Progenitor cell of endocrine pancreas (in vitro differentiated cells): ENCODE measurements at regions not wholly inside any gene's neighbourhood (a gene's known extent, or its start where the extent isn't known, plus 50 kb on each side); places are given as distances from the start of the nearest gene placed in this dataset.

Source experiments
- DNase-seq: peaks from one replicate; pipeline ENCODE4 v3.0.0; 2021; ENCODE audit warnings: low spot score; ENCODE audit not compliant: unreplicated experiment
- H3K27ac Mint-ChIP-seq: 2 replicates; pipeline ENCODE4 v1.8.0; 2021; ENCODE audit warnings: mild to moderate bottlenecking, moderate library complexity, mixed read lengths
- H3K27me3 Mint-ChIP-seq: 2 replicates; pipeline ENCODE4 v1.8.0; 2021; ENCODE audit warnings: mixed read lengths
- H3K36me3 Mint-ChIP-seq: 2 replicates; pipeline ENCODE4 v1.8.0; 2022; ENCODE audit warnings: mixed read lengths; ENCODE audit not compliant: insufficient read depth
- H3K4me1 Mint-ChIP-seq: 2 replicates; pipeline ENCODE4 v1.8.0; 2021; ENCODE audit warnings: low read depth, mixed read lengths
- H3K4me3 Mint-ChIP-seq: 2 replicates; pipeline ENCODE4 v1.8.0; 2021; ENCODE audit warnings: low read depth, mild to moderate bottlenecking, moderate library complexity, mixed read lengths
- H3K9me3 Mint-ChIP-seq: 2 replicates; pipeline ENCODE4 v1.8.0; 2021; ENCODE audit warnings: low read depth, mixed read lengths
- CTCF ChIP-seq: fragments of 200-600 bp; sonication (generic); IDR thresholded peaks from one replicate; pipeline ENCODE4 v1.5.0; 2021; ENCODE audit warnings: antibody characterized with exemption, mild to moderate bottlenecking; ENCODE audit not compliant: unreplicated experiment

DNA sequence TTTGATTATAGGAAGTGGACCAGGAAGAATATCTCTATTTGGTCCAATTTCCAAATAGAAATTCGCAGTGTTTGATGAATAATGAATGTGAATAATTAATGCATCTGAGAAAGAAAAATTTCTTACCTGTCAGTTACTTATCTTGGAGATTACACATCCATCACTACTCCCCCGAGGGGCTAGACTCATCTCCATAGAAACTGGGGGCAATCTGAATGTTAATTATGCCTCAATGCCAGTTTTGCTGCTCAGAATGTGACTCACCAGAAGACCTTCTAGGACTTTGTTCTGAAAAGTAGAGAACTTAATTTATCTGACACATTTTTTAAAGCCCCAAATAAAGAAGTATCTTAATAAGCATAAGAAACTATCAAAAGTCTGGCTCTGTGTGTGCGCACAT is 233.4 kb upstream of the NR4A3 start:
- Mint-ChIP-seq H3K4me3 (no peak overlapping the region), H3K9me3 (peaks cover 7% of the 10 kb centered on the region), H3K27me3 (no peaks in the 10 kb centered on the region), H3K4me1 (peaks cover 2% of the 10 kb centered on the region), H3K27ac (no peak overlapping the region), H3K36me3 (peaks cover 1% of the 10 kb centered on the region)
- DNase-seq, result no peak
- TF ChIP-seq CTCF, result no peak

DNA sequence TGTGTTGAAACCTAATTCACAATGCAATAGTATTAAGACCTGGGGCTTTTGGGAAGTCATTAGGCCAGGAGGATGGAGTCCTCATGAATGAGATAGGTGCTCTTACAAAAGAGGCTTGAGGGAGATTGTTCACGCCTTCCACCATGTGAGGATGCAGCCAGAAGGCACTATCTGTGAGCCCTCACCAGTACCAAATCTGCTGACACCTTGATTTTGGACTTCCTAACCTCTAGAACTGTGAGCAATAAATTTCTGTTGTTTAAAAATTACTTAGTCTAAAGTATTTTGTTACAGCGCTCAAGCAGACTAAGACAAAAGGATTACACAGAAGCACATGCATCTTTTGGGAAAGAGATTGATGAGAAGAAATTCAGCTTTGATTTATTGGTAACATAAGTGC is 232.9 kb upstream of the NR4A3 start:
- Mint-ChIP-seq H3K9me3 (peaks cover 4% of the 10 kb centered on the region), H3K27ac (no peak overlapping the region), H3K36me3 (no peaks in the 10 kb centered on the region), H3K27me3 (no peaks in the 10 kb centered on the region), H3K4me1 (peaks cover 2% of the 10 kb centered on the region), H3K4me3 (no peak overlapping the region)
- no peak for TF ChIP-seq CTCF
- DNase-seq, result no peak

DNA sequence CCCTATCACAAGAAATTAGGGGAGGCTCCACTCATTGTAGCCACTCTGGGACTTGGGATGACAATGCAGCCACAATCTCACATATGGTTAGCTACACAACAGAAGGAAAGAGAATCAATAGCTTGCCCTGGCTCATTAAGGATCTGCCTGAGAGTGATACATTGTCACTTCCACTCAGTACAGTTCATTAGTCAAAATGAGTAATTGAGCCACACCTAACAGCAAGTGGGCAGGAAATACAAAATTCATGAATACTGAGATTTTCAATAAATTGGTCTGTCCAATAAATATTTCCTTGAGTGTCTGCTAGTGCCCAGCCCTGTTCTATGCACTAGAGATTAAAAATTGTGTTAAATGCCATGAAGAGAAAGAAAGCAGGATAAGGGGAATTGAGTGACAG is 231.3 kb upstream of the NR4A3 start:
- H3K4me1 Mint-ChIP-seq, result peaks cover 2% of the 10 kb centered on the region
- H3K27ac Mint-ChIP-seq, result no peak overlapping the region
- H3K4me3 Mint-ChIP-seq, result no peak overlapping the region
- TF ChIP-seq CTCF, result no peak
- peaks cover 4% of the 10 kb centered on the region for H3K9me3 Mint-ChIP-seq
- DNase-seq, result no peak
- H3K36me3 Mint-ChIP-seq, result no peaks in the 10 kb centered on the region
- no peaks in the 10 kb centered on the region for H3K27me3 Mint-ChIP-seq

DNA sequence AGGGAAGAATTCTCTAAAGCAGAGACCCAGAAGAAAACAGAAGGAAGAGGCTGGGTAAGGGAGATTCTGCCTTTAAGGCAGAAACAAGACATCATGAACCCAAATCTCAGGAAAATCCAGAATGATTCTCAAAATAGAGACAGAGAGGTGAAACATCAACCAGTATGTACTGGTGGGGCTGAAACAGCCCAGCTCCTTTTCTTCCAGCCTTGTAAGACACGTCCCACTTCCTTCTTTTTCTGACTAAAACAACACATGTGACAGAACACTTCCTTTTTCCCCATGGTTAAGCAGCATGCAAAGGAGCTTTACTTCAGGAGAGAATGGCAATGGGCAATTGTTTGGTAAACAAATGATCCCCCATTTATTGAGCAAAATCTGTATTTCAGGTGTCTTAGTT is 230.8 kb upstream of the NR4A3 start:
- no peak for TF ChIP-seq CTCF
- H3K4me3 Mint-ChIP-seq, result no peak overlapping the region
- H3K27me3 Mint-ChIP-seq, result no peaks in the 10 kb centered on the region
- H3K9me3 Mint-ChIP-seq, result peaks cover 4% of the 10 kb centered on the region
- H3K36me3 Mint-ChIP-seq, result no peaks in the 10 kb centered on the region
- H3K27ac Mint-ChIP-seq, result no peak overlapping the region
- H3K4me1 Mint-ChIP-seq, result peaks cover 2% of the 10 kb centered on the region
- DNase-seq, result no peak

DNA sequence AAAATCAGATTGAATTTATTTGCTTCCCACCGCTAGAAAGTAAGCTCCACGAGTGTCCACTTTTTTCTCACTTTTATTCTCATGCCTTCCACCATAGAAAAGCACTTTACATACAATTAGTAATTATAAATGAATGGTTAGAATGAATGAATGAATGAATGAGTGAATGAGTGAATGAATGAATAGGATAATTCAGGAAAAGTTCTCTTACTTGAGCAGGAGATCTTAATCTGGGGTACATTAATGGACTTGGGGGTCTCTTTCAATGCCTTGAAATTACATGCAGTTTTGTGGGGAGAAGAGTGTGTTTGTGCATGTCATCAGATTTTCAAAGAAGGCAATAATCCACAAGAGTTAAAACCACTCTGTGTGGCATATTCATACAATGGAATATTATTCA is 229.9 kb upstream of the NR4A3 start:
- H3K27ac Mint-ChIP-seq, result no peak overlapping the region
- no peak for TF ChIP-seq CTCF
- H3K4me3 Mint-ChIP-seq, result no peak overlapping the region
- no peaks in the 10 kb centered on the region for H3K27me3 Mint-ChIP-seq
- H3K9me3 Mint-ChIP-seq, result peaks cover 4% of the 10 kb centered on the region
- no peak for DNase-seq
- peaks cover 2% of the 10 kb centered on the region for H3K4me1 Mint-ChIP-seq
- no peaks in the 10 kb centered on the region for H3K36me3 Mint-ChIP-seq
